Upper lobe of left lung (tissue), 6 donors: ENCODE measurements at regions not wholly inside any gene's neighbourhood (a gene's known extent, or its start where the extent isn't known, plus 50 kb on each side); places are given as distances from the start of the nearest gene placed in this dataset.
"Not testable (repeated sequence)": the region's sequence is repeated elsewhere in the genome, so short reads cannot be mapped to it uniquely, and the experiment has no call there.

ENCODE experiments used
- ATAC-seq, 2 donors: fragments of 200-7000 bp; cut with Tn5 transposase; one replicate each; pipeline ENCODE4 v1.9.1; 2022; ENCODE audit warnings: mild to moderate bottlenecking in 2 of 2, moderate library complexity in 2 of 2; ENCODE audit not compliant: low FRiP score in 2 of 2
- DNase-seq, 2 donors: peaks; one replicate each; pipeline ENCODE4 v3.0.0-alpha.2; 2019 to 2020
- H3K27ac ChIP-seq, 4 donors: fragments of 200-600 bp; sonication (generic); one replicate each; pipeline ENCODE4 v1.5.1; 2016 to 2019
- H3K27me3 ChIP-seq, 4 donors: fragments of 200-600 bp; sonication (generic); one replicate each; pipeline ENCODE4 v1.5.1; 2017 to 2019
- H3K36me3 ChIP-seq, 4 donors: fragments of 200-600 bp; sonication (generic); one replicate each; pipeline ENCODE4 v1.5.1; 2016 to 2019
- H3K4me1 ChIP-seq, 4 donors: fragments of 200-600 bp; sonication (generic); one replicate each; pipeline ENCODE4 v1.5.1; 2018 to 2019
- H3K4me3 ChIP-seq, 4 donors: fragments of 200-600 bp; sonication (generic); one replicate each; pipeline ENCODE4 v1.5.1; 2017 to 2019; ENCODE audit warnings: mild to moderate bottlenecking in 2 of 4, moderate library complexity in 1 of 4
- H3K9me3 ChIP-seq, 4 donors: fragments of 200-600 bp; sonication (generic); one replicate each; pipeline ENCODE4 v1.5.1; 2018 to 2019
- CTCF ChIP-seq, 6 experiments: fragments of 450-650 bp in 4 of 6; fragments of 200-600 bp in 2 of 6; sonication (generic) in 2 of 6; IDR thresholded peaks; one replicate each; pipeline ENCODE4 v1.5.1; 2016 to 2019; ENCODE audit warnings: antibody characterized with exemption in 6 of 6
- EP300 ChIP-seq, 4 donors: sonication (generic); formaldehyde crosslinking; IDR thresholded peaks; one replicate each; pipeline ENCODE4 v1.5.1; 2017; ENCODE audit warnings: antibody characterized with exemption in 4 of 4, control low read depth in 2 of 4
- POLR2A ChIP-seq, 4 donors: fragments of 450-650 bp; IDR thresholded peaks; one replicate each; pipeline ENCODE4 v1.5.1; 2016 to 2017; ENCODE audit warnings: antibody characterized with exemption in 4 of 4, mild to moderate bottlenecking in 2 of 4
- POLR2AphosphoS5 ChIP-seq, 2 donors: sonication (generic); formaldehyde crosslinking; IDR thresholded peaks; one replicate each; pipeline ENCODE4 v1.5.1; 2017; ENCODE audit warnings: antibody characterized with exemption in 2 of 2
- WGBS, 2 donors: methylation state at CpG; one replicate each; pipeline ENCODE4 v1.1.5; 2017 to 2018; 5-methylcytosine and 5-hydroxymethylcytosine counted together
- donor health status: DM: no; HTN: no; CAD: no; lungs with moderate emphysema.
- donor health status: DM: no; HTN: yes; CAD: no; lungs with severe emphysema.

DNA sequence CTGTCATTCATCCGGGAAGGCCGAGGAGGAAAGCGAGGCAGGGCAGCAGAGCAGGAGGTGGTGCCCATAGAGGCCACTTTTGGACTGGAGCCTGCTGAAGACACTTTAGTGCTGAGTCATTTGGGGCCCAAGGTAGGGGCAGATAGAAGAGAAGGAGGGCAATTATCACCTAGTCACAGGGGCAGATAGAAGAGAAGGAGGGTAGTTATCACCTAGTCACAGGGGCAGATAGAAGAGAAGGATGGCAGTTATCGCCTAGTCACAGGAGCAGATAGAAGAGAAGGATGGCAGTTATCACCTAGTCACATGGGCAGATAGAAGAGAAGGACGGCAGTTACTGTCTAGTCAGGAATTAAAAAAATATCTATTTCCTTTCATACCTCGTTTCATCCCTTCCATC is 1372.6 kb downstream of the FOXD4L5 start:
- not testable (repeated sequence) for H3K9me3 ChIP-seq, H3K36me3 ChIP-seq, H3K4me1 ChIP-seq, DNase-seq, H3K27ac ChIP-seq, ATAC-seq, H3K4me3 ChIP-seq, H3K27me3 ChIP-seq
- 74 to 75% methylated on average over 6 of the region's 6 CpGs for WGBS, 2 donors

- 65% methylated on average over 3 of the region's 3 CpGs for WGBS, 2 donors
- not testable (repeated sequence) for ATAC-seq, H3K4me3 ChIP-seq, H3K27ac ChIP-seq, H3K27me3 ChIP-seq, DNase-seq, H3K4me1 ChIP-seq, H3K9me3 ChIP-seq, H3K36me3 ChIP-seq
Observed at GRCh38 chr9:63909076-63909475, 1375.9 kb downstream of the FOXD4L5 start.

- not testable (repeated sequence) for H3K4me3 ChIP-seq, H3K27ac ChIP-seq, ATAC-seq, H3K4me1 ChIP-seq, H3K27me3 ChIP-seq, H3K36me3 ChIP-seq, H3K9me3 ChIP-seq
- peak in 1 of 2 donors; percentile 42 for DNase-seq
- WGBS, 2 donors: 80 to 88% methylated on average over 4 to 14 of the region's 16 CpGs
Observed at GRCh38 chr9:63899637-63900190, 1385.3 kb downstream of the FOXD4L5 start.

GRCh38 chr9:63881386-63881785 is 1403.6 kb downstream of the FOXD4L5 start:
- 51 to 75% methylated on average over 4 to 5 of the region's 5 CpGs for WGBS, 2 donors
- not testable (repeated sequence) for DNase-seq

GRCh38 chr9:63876380-63876779 is 1408.6 kb downstream of the FOXD4L5 start:
- H3K9me3 ChIP-seq, H3K27ac ChIP-seq, H3K27me3 ChIP-seq, H3K4me3 ChIP-seq, H3K36me3 ChIP-seq, H3K4me1 ChIP-seq, ATAC-seq: not testable (repeated sequence)
- WGBS, 2 donors: 88% methylated on average over 10 of the region's 17 CpGs; no CpG with 5 or more reads in 1 of the 2 donors
- peak in 1 of 2 donors; percentile 60 for DNase-seq

More at GRCh38 chr9:63881386-63881785, 1403.6 kb downstream of the FOXD4L5 start:
- ATAC-seq, H3K9me3 ChIP-seq, H3K36me3 ChIP-seq, H3K4me1 ChIP-seq, H3K4me3 ChIP-seq, H3K27ac ChIP-seq, H3K27me3 ChIP-seq: not testable (repeated sequence)

GRCh38 chr9:63859475-63860215 is 1425.4 kb downstream of the FOXD4L5 start:
- ATAC-seq: peak in 1 of 2 donors; percentile 47
- 49 to 51% methylated on average over 20 to 22 of the region's 52 CpGs for WGBS, 2 donors
- H3K27ac ChIP-seq: peak overlapping the region in 1 of 4 donors; percentile 21

DNA sequence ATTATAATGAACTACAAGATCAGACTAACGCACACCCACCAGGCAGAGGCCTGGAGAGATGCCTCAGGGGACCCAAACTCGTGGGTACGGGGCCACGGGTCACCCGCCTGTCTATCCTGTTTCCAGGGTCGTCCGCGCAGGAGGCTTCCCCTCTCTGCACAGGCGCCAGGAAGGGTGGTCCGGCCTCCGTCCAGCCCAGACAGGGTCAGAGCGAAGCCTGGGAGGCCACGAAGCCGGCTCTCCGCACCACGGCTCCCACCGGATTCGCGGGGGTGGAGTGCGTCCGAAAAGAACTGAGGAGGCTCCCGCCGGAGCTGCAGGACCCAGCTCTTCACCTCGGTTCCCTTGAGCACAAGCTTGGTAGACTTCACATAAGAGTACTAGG is 1425.9 kb downstream of the FOXD4L5 start:
- H3K27ac ChIP-seq: peak overlapping the region in 1 of 4 donors; percentile 21
- H3K36me3 ChIP-seq, H3K4me1 ChIP-seq, ATAC-seq, H3K27me3 ChIP-seq: not testable (repeated sequence)
- WGBS, 2 donors: 24 to 35% methylated on average over 15 to 24 of the region's 24 CpGs
- H3K4me3 ChIP-seq: peak overlapping the region in 3 of 4 donors; percentile 31 to 55 (median 45)
- peaks cover 0 to 14% (median 0%) of the 10 kb centered on the region in 4 donors for H3K9me3 ChIP-seq
- peak in 1 of 2 donors; percentile 65 for DNase-seq

More at GRCh38 chr9:63859475-63860215, 1425.4 kb downstream of the FOXD4L5 start:
- no peak for TF ChIP-seq CTCF (IDR thresholded peaks at IDR 0.05)
- no peak for TF ChIP-seq POLR2AphosphoS5 (IDR thresholded peaks at IDR 0.05)
- TF ChIP-seq EP300 (IDR thresholded peaks at IDR 0.05): no peak
- no peak for TF ChIP-seq POLR2A (IDR thresholded peaks at IDR 0.05)
- Histone ChIP-seq H3K4me1 (no peaks in the 10 kb centered on the region), H3K4me3 (peak overlapping the region in 3 of 4 donors; percentile 31 to 55 (median 45)), H3K9me3 (peaks cover 0 to 14% (median 0%) of the 10 kb centered on the region in 4 donors), H3K27me3 (no peaks in the 10 kb centered on the region), H3K36me3 (no peaks in the 10 kb centered on the region)
- peak in 1 of 2 donors; percentile 85 for DNase-seq

- not testable (repeated sequence) for H3K27me3 ChIP-seq, ATAC-seq, H3K36me3 ChIP-seq, H3K4me3 ChIP-seq, H3K4me1 ChIP-seq, H3K27ac ChIP-seq, H3K9me3 ChIP-seq
- DNase-seq: peak in 1 of 2 donors; percentile 61
- WGBS, 2 donors: 89 to 90% methylated on average over 15 of the region's 15 CpGs
Observed at GRCh38 chr9:63853140-63853751, 1431.8 kb downstream of the FOXD4L5 start.

DNA sequence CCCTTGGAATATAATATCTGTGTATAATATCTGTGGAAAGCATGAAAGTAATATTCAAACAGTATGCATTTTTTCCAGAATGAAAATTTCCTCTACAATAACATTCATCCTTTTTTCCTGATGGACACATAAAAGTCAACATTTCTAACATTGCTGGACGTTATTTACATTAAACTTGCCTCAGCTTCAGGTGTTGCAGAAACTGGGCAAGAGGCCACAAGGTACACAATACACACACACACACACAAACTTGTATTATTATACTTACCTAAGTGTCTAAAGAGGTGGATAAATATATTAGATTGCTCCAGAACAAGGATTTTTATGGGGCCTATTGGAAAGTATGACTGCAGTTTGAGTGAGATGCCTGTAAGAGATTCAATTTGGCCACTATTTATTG is 1460.2 kb downstream of the FOXD4L5 start:
- not testable (repeated sequence) for H3K27me3 ChIP-seq, DNase-seq, H3K9me3 ChIP-seq, H3K27ac ChIP-seq, ATAC-seq, H3K4me1 ChIP-seq, H3K4me3 ChIP-seq, H3K36me3 ChIP-seq
- 20 to 21% methylated on average over 1 of the region's 1 CpG for WGBS, 2 donors

- 54 to 55% methylated on average over 8 of the region's 8 CpGs for WGBS, 2 donors
- peak; percentile 88 to 95 for ATAC-seq
- H3K9me3 ChIP-seq, DNase-seq, H3K36me3 ChIP-seq, H3K4me1 ChIP-seq, H3K27ac ChIP-seq, H3K4me3 ChIP-seq, H3K27me3 ChIP-seq: not testable (repeated sequence)
Observed at GRCh38 chr9:63823375-63824201, 1461.4 kb downstream of the FOXD4L5 start.
